H9 (cell line): ENCODE measurements at regions not wholly inside any gene's neighbourhood (a gene's known extent, or its start where the extent isn't known, plus 50 kb on each side); places are given as distances from the start of the nearest gene placed in this dataset.

Source experiments
- DNase-seq: peaks from one replicate; pipeline ENCODE4 v3.0.0-alpha.2; 2017
- H2AFZ ChIP-seq: one replicate; pipeline ENCODE4 v1.6.1; 2013; ENCODE audit warnings: mild to moderate bottlenecking, low read length, control low read depth, moderate library complexity
- H2AK5ac ChIP-seq: 2 replicates; pipeline ENCODE4 v1.6.1; 2013; ENCODE audit warnings: low read length, control low read depth, mixed read lengths; ENCODE audit not compliant: insufficient read length
- H2BK120ac ChIP-seq: one replicate; pipeline ENCODE4 v1.6.1; 2013; ENCODE audit warnings: low read depth, mild to moderate bottlenecking, low read length, control low read depth, inconsistent platforms; ENCODE audit not compliant: poor library complexity, severe bottlenecking
- H2BK12ac ChIP-seq: 2 replicates; pipeline ENCODE4 v1.6.1; 2013; ENCODE audit warnings: low read length, control low read depth, mixed read lengths, low read depth; ENCODE audit not compliant: insufficient read length
- H2BK15ac ChIP-seq: 2 replicates; pipeline ENCODE4 v1.6.1; 2013; ENCODE audit warnings: low read depth, low read length, control low read depth
- H2BK20ac ChIP-seq: one replicate; pipeline ENCODE4 v1.6.1; 2013; ENCODE audit warnings: low read depth, mild to moderate bottlenecking, low read length, control low read depth, inconsistent platforms; ENCODE audit not compliant: poor library complexity, severe bottlenecking
- H2BK5ac ChIP-seq: 2 replicates; pipeline ENCODE4 v1.6.1; 2013; ENCODE audit warnings: low read length, control low read depth, mixed read lengths; ENCODE audit not compliant: insufficient read length
- H3K14ac ChIP-seq: 2 replicates; pipeline ENCODE4 v1.6.1; 2013; ENCODE audit warnings: low read length, control low read depth; ENCODE audit not compliant: insufficient read depth
- H3K18ac ChIP-seq: 2 replicates; pipeline ENCODE4 v1.6.1; 2013; ENCODE audit warnings: low read depth, mild to moderate bottlenecking, mixed read lengths, low read length, control low read depth; ENCODE audit not compliant: insufficient read length
- H3K23ac ChIP-seq: 2 replicates; pipeline ENCODE4 v1.6.1; 2013; ENCODE audit warnings: low read length, control low read depth, mixed read lengths, low read depth; ENCODE audit not compliant: insufficient read length
- H3K23me2 ChIP-seq: 2 replicates; pipeline ENCODE4 v1.6.1; 2013; ENCODE audit warnings: low read depth, mild to moderate bottlenecking, mixed read lengths, low read length, control low read depth; ENCODE audit not compliant: insufficient read length, poor library complexity, severe bottlenecking
- H3K27ac ChIP-seq: 2 replicates; pipeline ENCODE4 v1.5.1; 2013; ENCODE audit warnings: low read length, control low read depth, mixed read lengths, low read depth; ENCODE audit not compliant: insufficient read length
- H3K27me3 ChIP-seq: 2 replicates; pipeline ENCODE4 v1.6.1; 2013; ENCODE audit warnings: low read length, control low read depth, inconsistent platforms; ENCODE audit not compliant: insufficient read depth
- H3K4ac ChIP-seq: 2 replicates; pipeline ENCODE4 v1.6.1; 2013; ENCODE audit warnings: low read depth, mild to moderate bottlenecking, control low read depth, inconsistent platforms, low read length, moderate library complexity
- H3K4me1 ChIP-seq: 2 replicates; pipeline ENCODE4 v1.6.1; 2013; ENCODE audit warnings: low read length, control low read depth, inconsistent platforms; ENCODE audit not compliant: insufficient read depth
- H3K4me2 ChIP-seq: 2 replicates; pipeline ENCODE4 v1.6.1; 2013; ENCODE audit warnings: low read length, control low read depth, mixed read lengths; ENCODE audit not compliant: insufficient read length, insufficient read depth
- H3K56ac ChIP-seq: 2 replicates; pipeline ENCODE4 v1.6.1; 2013; ENCODE audit warnings: low read depth, mild to moderate bottlenecking, mixed read lengths, low read length, control low read depth; ENCODE audit not compliant: insufficient read length
- H3K79me1 ChIP-seq: 2 replicates; pipeline ENCODE4 v1.6.1; 2013; ENCODE audit warnings: low read depth, mild to moderate bottlenecking, moderate library complexity, low read length, control low read depth, inconsistent platforms; ENCODE audit not compliant: insufficient read depth, poor library complexity, severe bottlenecking
- H3K79me2 ChIP-seq: 2 replicates; pipeline ENCODE4 v1.6.1; 2013; ENCODE audit warnings: low read length, control low read depth, inconsistent platforms; ENCODE audit not compliant: insufficient read depth
- H3K9ac ChIP-seq: 2 replicates; pipeline ENCODE4 v1.6.1; 2013; ENCODE audit warnings: low read length, control low read depth, mixed read lengths; ENCODE audit not compliant: insufficient read length; ENCODE audit errors: extremely low read depth
- H3K9me3 ChIP-seq: one replicate; pipeline ENCODE4 v1.6.1; 2013; ENCODE audit warnings: low read depth, low read length, inconsistent platforms; ENCODE audit not compliant: control insufficient read depth
- H3T11ph ChIP-seq: one replicate; pipeline ENCODE4 v1.6.1; 2013; ENCODE audit warnings: mild to moderate bottlenecking, low read length, control low read depth, inconsistent platforms
- H4K20me1 ChIP-seq: one replicate; pipeline ENCODE4 v1.6.1; 2013; ENCODE audit not compliant: control insufficient read depth, insufficient read length, insufficient read depth
- H4K5ac ChIP-seq: 2 replicates; pipeline ENCODE4 v1.6.1; 2013; ENCODE audit warnings: low read depth, mild to moderate bottlenecking, mixed read lengths, low read length, control low read depth; ENCODE audit not compliant: insufficient read length
- H4K8ac ChIP-seq: replicated peaks from 2 replicates; pipeline ENCODE4 v1.6.1; 2013; ENCODE audit warnings: low read length, control low read depth, mixed read lengths, low read depth; ENCODE audit not compliant: insufficient read length
- H4K91ac ChIP-seq: 2 replicates; pipeline ENCODE4 v1.6.1; 2013; ENCODE audit warnings: low read depth, mild to moderate bottlenecking, moderate library complexity, mixed read lengths, low read length, control low read depth; ENCODE audit not compliant: insufficient read length
- H3K27ac Mint-ChIP-seq, 3 experiments: 2 replicates in 2 of 3; 3 replicates in 1 of 3; pipeline ENCODE4 v1.8.0; 2020 to 2021; ENCODE audit warnings: mixed read lengths in 3 of 3, mild to moderate bottlenecking in 1 of 3, moderate library complexity in 1 of 3
- H3K27me3 Mint-ChIP-seq: 2 replicates; pipeline ENCODE4 v1.8.0; 2021; ENCODE audit warnings: low read depth, mild to moderate bottlenecking, moderate library complexity, mixed read lengths
- H3K36me3 Mint-ChIP-seq, 3 experiments: 2 replicates in 2 of 3; 3 replicates in 1 of 3; pipeline ENCODE4 v1.8.0; 2020 to 2021; ENCODE audit warnings: low read depth in 3 of 3, mixed read lengths in 3 of 3; ENCODE audit not compliant: insufficient read depth in 1 of 3
- H3K4me1 Mint-ChIP-seq, 2 experiments: 2 replicates each; pipeline ENCODE4 v1.8.0; 2020; ENCODE audit warnings: mixed read lengths in 2 of 2
- H3K4me3 Mint-ChIP-seq, 2 experiments: 2 replicates in 1 of 2; 3 replicates in 1 of 2; pipeline ENCODE4 v1.8.0; 2020 to 2021; ENCODE audit warnings: mild to moderate bottlenecking in 2 of 2, mixed read lengths in 2 of 2, moderate library complexity in 1 of 2
- H3K9me3 Mint-ChIP-seq, 2 experiments: 2 replicates in 1 of 2; 3 replicates in 1 of 2; pipeline ENCODE4 v1.8.0; 2020; ENCODE audit warnings: mild to moderate bottlenecking in 2 of 2, mixed read lengths in 2 of 2, moderate library complexity in 1 of 2
- CTCF ChIP-seq: fragments of 200-600 bp; sonication (generic); conservative IDR thresholded peaks from 3 replicates; pipeline ENCODE4 v1.8.0; 2021; ENCODE audit warnings: antibody characterized with exemption, mild to moderate bottlenecking
- WGBS: extraction: QIAGEN DNeasy Blood & Tissue Kit; methylation state at CpG from one replicate; pipeline ENCODE4 v1.1.7; 2013; ENCODE audit warnings: missing lambda C conversion rate, low lambda C conversion rate, mixed read lengths; ENCODE audit not compliant: insufficient read length; ENCODE audit errors: extremely low coverage; 5-methylcytosine and 5-hydroxymethylcytosine counted together

GRCh38 chr1:199287206-199287605, 648.4 kb downstream of the PTPRC start:
- no peak for DNase-seq
- H3K4ac ChIP-seq, result no peak overlapping the region
- H3K4me2 ChIP-seq, result no peak overlapping the region
- no peak overlapping the region for H3K27ac ChIP-seq
- Mint-ChIP-seq H3K4me3 (no peak overlapping the region), H3K9me3 (no peaks in the 10 kb centered on the region), H3K4me1 (no peaks in the 10 kb centered on the region), H3K27ac (no peak overlapping the region), H3K36me3 (no peaks in the 10 kb centered on the region), H3K27me3 (no peaks in the 10 kb centered on the region)
- H3K23me2 ChIP-seq, result no peaks in the 10 kb centered on the region
- H3K4me1 ChIP-seq, result no peaks in the 10 kb centered on the region
- H3K23ac ChIP-seq, result no peak overlapping the region
- H3T11ph ChIP-seq, result no peak overlapping the region
- no peak overlapping the region for H4K8ac ChIP-seq
- no peaks in the 10 kb centered on the region for H3K79me1 ChIP-seq
- no CpG with 5 or more reads among the region's 1 CpG for WGBS
- no peaks in the 10 kb centered on the region for H3K27me3 ChIP-seq
- no peak overlapping the region for H3K14ac ChIP-seq
- no peaks in the 10 kb centered on the region for H3K79me2 ChIP-seq
- no peak overlapping the region for H2BK20ac ChIP-seq
- H2BK12ac ChIP-seq, result no peak overlapping the region
- no peak overlapping the region for H4K5ac ChIP-seq
- H3K9me3 ChIP-seq, result no peaks in the 10 kb centered on the region
- no peak overlapping the region for H2AFZ ChIP-seq
- no peak overlapping the region for H3K56ac ChIP-seq
- no peak overlapping the region for H2BK120ac ChIP-seq
- no peaks in the 10 kb centered on the region for H4K20me1 ChIP-seq
- no peak overlapping the region for H4K91ac ChIP-seq
- H2AK5ac ChIP-seq, result no peak overlapping the region
- H2BK15ac ChIP-seq, result no peak overlapping the region
- H3K9ac ChIP-seq, result no peak overlapping the region
- H3K18ac ChIP-seq, result no peak overlapping the region
- TF ChIP-seq CTCF, result no peak
- no peak overlapping the region for H2BK5ac ChIP-seq
